ENCODE measurements at regions not wholly inside any gene's neighbourhood (a gene's known extent, or its start where the extent isn't known, plus 50 kb on each side); places are given as distances from the start of the nearest gene placed in this dataset.

GRCh38 chr9:81174023-81174422, 515.3 kb downstream of the TLE1 start:
- Histone ChIP-seq H4K20me1 (ENCODE audit: control insufficient read depth, insufficient read depth) (no peaks in the 10 kb centered on the region), H3K9me3 (replicated peaks; ENCODE audit: control insufficient read depth, insufficient read depth, low read length) (no peaks in the 10 kb centered on the region), H3K27me3 (replicated peaks in 1 of 2; ENCODE audit: control insufficient read depth in 2 of 2, insufficient read depth in 2 of 2, low read length in 1 of 2) (no peaks in the 10 kb centered on the region), H3K36me3 (ENCODE audit: control insufficient read depth in 2 of 2, insufficient read depth in 2 of 2, low read length in 1 of 2) (no peaks in the 10 kb centered on the region), H2AFZ (ENCODE audit: control insufficient read depth, low read depth, low read length) (no peak overlapping the region), H3K4me2 (ENCODE audit: control insufficient read depth, insufficient read depth) (no peak overlapping the region), H3K4me1 (ENCODE audit: control insufficient read depth, insufficient read depth, low read length) (no peaks in the 10 kb centered on the region), H3K27ac (ENCODE audit: control insufficient read depth, insufficient read depth) (no peak overlapping the region), H3K9ac (ENCODE audit: control insufficient read depth, insufficient read depth, low read length) (no peak overlapping the region), H3K79me2 (ENCODE audit: control insufficient read depth, insufficient read depth, low read length) (no peaks in the 10 kb centered on the region), H3K4me3 (no peak overlapping the region)
- 2% methylated on average over 3 of the region's 3 CpGs for WGBS (ENCODE audit: insufficient coverage, insufficient replicate concordance, low lambda C conversion rate, missing lambda C conversion rate)
- intact Hi-C loops (cut with micrococcal nuclease; ENCODE audit: unreplicated experiment), result no loop called here
- RAD21 ChIA-PET (ENCODE audit: unreplicated experiment), result no interaction called here
- TF ChIP-seq GABPA (IDR thresholded peaks at IDR 0.05; ENCODE audit: low read depth) (no peak), ZNF622 (IDR thresholded peaks at IDR 0.05) (no peak), SMAD5 (IDR thresholded peaks at IDR 0.05; ENCODE audit: low read depth) (no peak)
- SMC1A ChIA-PET (ENCODE audit: uncharacterized antibody, unreplicated experiment), result no interaction called here
- ATAC-seq, result no peak
- in situ Hi-C loops (cut with MboI), result no loop called here
- no peak for FAIRE-seq
- BruUV-seq (replicated peaks), result no TSS peak
- CTCF ChIA-PET, result no interaction called here
- POLR2A ChIA-PET, result no interaction called here
- DNase-seq (ENCODE audit: low read depth, low spot score), result no peak

DNA sequence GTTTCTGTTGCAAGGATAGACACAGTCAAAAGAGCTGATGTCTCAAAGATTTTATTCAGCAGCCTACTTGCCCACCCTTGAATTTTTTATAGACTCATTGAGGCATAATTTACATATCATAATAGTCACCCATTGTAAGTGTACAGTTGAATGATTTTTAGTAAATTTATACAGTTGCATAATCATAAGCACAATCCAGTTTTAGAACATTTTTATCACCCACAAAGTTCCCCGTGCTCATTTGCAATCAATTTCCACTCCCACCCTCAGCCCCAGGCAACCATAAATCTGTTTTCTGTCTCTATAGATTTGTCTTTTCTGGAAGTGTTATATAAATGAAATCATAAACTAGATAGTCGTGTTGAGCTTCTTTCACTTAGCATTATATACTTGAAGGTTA, 517.7 kb downstream of the TLE1 start:
- intact Hi-C loops (cut with micrococcal nuclease; ENCODE audit: unreplicated experiment) (no loop called here), in situ Hi-C loops (cut with MboI) (no loop called here)
- Histone ChIP-seq H3K27me3 (replicated peaks in 1 of 2; ENCODE audit: control insufficient read depth in 2 of 2, insufficient read depth in 2 of 2, low read length in 1 of 2) (no peaks in the 10 kb centered on the region), H3K79me2 (ENCODE audit: control insufficient read depth, insufficient read depth, low read length) (no peaks in the 10 kb centered on the region), H3K4me1 (ENCODE audit: control insufficient read depth, insufficient read depth, low read length) (no peaks in the 10 kb centered on the region), H3K4me2 (ENCODE audit: control insufficient read depth, insufficient read depth) (no peak overlapping the region), H3K9me3 (replicated peaks; ENCODE audit: control insufficient read depth, insufficient read depth, low read length) (no peaks in the 10 kb centered on the region), H3K36me3 (ENCODE audit: control insufficient read depth in 2 of 2, insufficient read depth in 2 of 2, low read length in 1 of 2) (no peaks in the 10 kb centered on the region), H4K20me1 (ENCODE audit: control insufficient read depth, insufficient read depth) (no peaks in the 10 kb centered on the region), H3K4me3 (no peak overlapping the region), H3K9ac (ENCODE audit: control insufficient read depth, insufficient read depth, low read length) (no peak overlapping the region), H3K27ac (ENCODE audit: control insufficient read depth, insufficient read depth) (no peak overlapping the region), H2AFZ (ENCODE audit: control insufficient read depth, low read depth, low read length) (no peak overlapping the region)
- FAIRE-seq (no peak), ATAC-seq (no peak), DNase-seq (ENCODE audit: low read depth, low spot score) (no peak)
- RAD21 ChIA-PET (ENCODE audit: unreplicated experiment), result no interaction called here
- BruUV-seq (replicated peaks), result no TSS peak
- TF ChIP-seq ESRRA (IDR thresholded peaks at IDR 0.05; ENCODE audit: low read length), result no peak
- no peak for TF ChIP-seq CBX3 (IDR thresholded peaks at IDR 0.05; ENCODE audit: borderline replicate concordance, low read depth)
- TF ChIP-seq NRF1 (conservative IDR thresholded peaks at IDR 0.05; ENCODE audit: low read depth, low read length), result no peak
- no peak for TF ChIP-seq TCF3 (IDR thresholded peaks at IDR 0.05; ENCODE audit: borderline replicate concordance, insufficient read depth, low read depth, low read length)
- TF ChIP-seq ZZZ3 (IDR thresholded peaks at IDR 0.05; ENCODE audit: control insufficient read depth, insufficient read length, low read depth), result no peak
- TF ChIP-seq, protein P1, sequence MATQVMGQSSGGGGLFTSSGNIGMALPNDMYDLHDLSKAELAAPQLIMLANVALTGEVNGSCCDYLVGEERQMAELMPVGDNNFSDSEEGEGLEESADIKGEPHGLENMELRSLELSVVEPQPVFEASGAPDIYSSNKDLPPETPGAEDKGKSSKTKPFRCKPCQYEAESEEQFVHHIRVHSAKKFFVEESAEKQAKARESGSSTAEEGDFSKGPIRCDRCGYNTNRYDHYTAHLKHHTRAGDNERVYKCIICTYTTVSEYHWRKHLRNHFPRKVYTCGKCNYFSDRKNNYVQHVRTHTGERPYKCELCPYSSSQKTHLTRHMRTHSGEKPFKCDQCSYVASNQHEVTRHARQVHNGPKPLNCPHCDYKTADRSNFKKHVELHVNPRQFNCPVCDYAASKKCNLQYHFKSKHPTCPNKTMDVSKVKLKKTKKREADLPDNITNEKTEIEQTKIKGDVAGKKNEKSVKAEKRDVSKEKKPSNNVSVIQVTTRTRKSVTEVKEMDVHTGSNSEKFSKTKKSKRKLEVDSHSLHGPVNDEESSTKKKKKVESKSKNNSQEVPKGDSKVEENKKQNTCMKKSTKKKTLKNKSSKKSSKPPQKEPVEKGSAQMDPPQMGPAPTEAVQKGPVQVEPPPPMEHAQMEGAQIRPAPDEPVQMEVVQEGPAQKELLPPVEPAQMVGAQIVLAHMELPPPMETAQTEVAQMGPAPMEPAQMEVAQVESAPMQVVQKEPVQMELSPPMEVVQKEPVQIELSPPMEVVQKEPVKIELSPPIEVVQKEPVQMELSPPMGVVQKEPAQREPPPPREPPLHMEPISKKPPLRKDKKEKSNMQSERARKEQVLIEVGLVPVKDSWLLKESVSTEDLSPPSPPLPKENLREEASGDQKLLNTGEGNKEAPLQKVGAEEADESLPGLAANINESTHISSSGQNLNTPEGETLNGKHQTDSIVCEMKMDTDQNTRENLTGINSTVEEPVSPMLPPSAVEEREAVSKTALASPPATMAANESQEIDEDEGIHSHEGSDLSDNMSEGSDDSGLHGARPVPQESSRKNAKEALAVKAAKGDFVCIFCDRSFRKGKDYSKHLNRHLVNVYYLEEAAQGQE (IDR thresholded peaks at IDR 0.05; ENCODE audit: low read depth, low read length), result no peak
- TF ChIP-seq YY1 (IDR thresholded peaks at IDR 0.05; ENCODE audit: low read depth, low read length), result no peak
- TF ChIP-seq BHLHE40 (IDR thresholded peaks at IDR 0.05; ENCODE audit: borderline replicate concordance in 1 of 2, low read depth in 2 of 2, low read length in 1 of 2), result no peak
- no peak for TF ChIP-seq STAT1 (conservative IDR thresholded peaks at IDR 0.05)
- no peak for TF ChIP-seq ETV6 (conservative IDR thresholded peaks at IDR 0.05 in 1 of 2, IDR thresholded peaks at IDR 0.05 in 1 of 2; ENCODE audit: borderline replicate concordance in 1 of 2, low read depth in 1 of 2)
- no peak for TF ChIP-seq FOS (IDR thresholded peaks at IDR 0.05; ENCODE audit: borderline replicate concordance, extremely low read depth, insufficient read length)
- no peak for TF ChIP-seq ZNF384 (IDR thresholded peaks at IDR 0.05; ENCODE audit: borderline replicate concordance, low read depth, low read length)
- CTCF ChIA-PET, result no interaction called here
- WGBS (ENCODE audit: insufficient coverage, insufficient replicate concordance, low lambda C conversion rate, missing lambda C conversion rate), result 23% methylated on average over 2 of the region's 2 CpGs
- POLR2A ChIA-PET, result no interaction called here
- SMC1A ChIA-PET (ENCODE audit: uncharacterized antibody, unreplicated experiment), result no interaction called here

All from GM12878 (cell line).